Stimulated activated CD8-positive, alpha-beta memory T cell treated with anti-CD3 and anti-CD28 coated beads, Interleukin-15, amount 100 ng/mL, for 48 hours (primary cell): ENCODE measurements at regions not wholly inside any gene's neighbourhood (a gene's known extent, or its start where the extent isn't known, plus 50 kb on each side); places are given as distances from the start of the nearest gene placed in this dataset.
"Not testable (repeated sequence)": the region's sequence is repeated elsewhere in the genome, so short reads cannot be mapped to it uniquely, and the experiment has no call there.

Source experiments
- DNase-seq, 2 donors: peaks; one replicate each; pipeline ENCODE4 v3.0.0-alpha.2; 2020; ENCODE audit warnings: low read depth in 2 of 2

DNA sequence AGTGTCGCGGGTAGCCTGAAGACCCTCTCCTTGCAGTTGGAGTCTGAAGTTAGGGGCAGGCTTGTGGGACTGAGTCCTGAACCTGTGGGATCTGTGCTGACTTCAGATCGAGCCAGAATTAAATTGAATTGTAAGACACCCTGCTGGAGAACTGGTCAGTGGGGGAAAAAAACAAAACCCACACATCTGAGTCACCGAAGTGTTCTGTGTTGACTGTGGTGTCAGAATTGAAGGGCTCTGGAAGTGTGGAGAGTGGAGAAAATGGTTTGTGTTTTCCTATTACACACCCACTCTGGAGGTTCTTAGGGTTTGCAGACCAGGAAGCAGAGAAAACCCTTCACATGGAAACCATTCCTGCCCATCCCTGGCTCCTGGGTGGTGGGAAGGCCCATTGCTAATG lies 209.5 kb upstream of the GALNT2 start:
- DNase-seq: no peak

DNA sequence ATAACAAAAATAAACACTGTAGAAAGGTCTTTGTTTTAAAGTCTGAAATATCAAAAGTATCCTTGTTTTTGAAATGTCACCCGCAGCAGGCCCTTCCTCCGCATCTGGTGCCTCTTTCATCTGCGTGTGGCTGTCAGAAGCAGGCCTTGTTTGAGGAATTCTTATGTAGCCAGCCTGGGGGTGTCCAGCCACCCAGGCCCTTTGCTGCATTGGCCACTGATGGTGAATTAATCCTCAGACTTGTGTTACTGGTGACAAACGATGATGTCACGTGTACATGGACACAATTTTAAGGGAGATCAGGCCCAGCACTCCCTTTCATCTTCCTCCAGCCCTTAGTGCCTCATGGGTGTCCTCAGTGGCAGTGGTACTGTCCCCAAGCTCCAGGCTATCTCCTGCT lies 208.0 kb upstream of the GALNT2 start:
- no peak for DNase-seq

DNA sequence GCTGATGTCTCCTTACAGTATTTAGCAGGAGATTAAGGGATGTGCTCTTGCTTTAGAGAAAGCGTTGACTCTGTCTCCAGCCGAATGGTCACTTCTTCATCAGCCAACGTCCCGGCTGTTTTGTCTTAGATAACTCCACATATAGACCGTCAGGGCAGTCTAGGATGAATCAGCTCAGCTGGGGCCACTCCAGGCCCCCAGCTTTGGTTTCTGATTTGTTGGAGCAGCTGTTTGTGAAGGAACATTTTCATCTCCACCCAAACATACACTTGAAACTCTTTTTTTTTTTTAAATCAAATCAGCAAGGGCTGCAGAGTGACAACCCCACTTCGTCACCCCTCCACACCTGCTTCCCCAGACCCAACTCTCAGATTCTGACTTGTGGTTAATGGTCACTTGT lies 206.1 kb upstream of the GALNT2 start:
- no peak for DNase-seq

DNA sequence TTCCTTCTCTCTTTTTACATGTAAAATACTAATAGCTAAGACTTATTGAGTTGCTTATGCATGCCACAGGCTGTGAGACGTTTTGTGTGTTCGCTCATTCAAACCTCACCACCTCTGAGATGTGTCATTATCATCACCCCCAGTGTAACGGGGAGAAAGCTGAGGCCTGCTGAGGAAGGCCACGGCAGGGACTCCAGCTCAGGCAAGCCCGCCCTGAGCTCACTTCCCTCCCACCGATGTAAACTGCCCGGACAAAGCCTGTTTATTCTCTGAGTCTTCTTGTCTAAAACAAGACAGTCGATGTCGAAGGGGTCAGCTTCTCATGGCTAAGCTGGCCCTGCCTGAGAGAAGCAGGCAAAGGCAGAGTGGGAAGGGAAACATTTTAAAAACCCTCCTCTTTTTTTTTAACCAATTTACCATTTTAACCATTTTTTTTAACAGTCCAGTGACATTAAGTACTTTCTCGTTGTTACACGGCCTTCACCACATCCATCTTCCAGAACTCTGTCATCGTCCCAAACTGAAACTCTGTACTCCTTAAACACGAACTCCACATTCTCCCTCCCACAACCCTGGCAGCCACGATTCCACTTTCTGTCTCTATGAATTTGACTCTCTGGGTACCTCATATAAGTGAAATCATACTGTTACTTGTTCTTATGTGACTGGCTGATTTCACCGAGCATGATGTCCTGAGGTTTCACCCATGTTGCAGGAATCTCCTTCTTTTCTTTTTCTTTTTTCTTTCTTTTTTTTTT lies 204.8 kb upstream of the GALNT2 start:
- DNase-seq: no peak

DNA sequence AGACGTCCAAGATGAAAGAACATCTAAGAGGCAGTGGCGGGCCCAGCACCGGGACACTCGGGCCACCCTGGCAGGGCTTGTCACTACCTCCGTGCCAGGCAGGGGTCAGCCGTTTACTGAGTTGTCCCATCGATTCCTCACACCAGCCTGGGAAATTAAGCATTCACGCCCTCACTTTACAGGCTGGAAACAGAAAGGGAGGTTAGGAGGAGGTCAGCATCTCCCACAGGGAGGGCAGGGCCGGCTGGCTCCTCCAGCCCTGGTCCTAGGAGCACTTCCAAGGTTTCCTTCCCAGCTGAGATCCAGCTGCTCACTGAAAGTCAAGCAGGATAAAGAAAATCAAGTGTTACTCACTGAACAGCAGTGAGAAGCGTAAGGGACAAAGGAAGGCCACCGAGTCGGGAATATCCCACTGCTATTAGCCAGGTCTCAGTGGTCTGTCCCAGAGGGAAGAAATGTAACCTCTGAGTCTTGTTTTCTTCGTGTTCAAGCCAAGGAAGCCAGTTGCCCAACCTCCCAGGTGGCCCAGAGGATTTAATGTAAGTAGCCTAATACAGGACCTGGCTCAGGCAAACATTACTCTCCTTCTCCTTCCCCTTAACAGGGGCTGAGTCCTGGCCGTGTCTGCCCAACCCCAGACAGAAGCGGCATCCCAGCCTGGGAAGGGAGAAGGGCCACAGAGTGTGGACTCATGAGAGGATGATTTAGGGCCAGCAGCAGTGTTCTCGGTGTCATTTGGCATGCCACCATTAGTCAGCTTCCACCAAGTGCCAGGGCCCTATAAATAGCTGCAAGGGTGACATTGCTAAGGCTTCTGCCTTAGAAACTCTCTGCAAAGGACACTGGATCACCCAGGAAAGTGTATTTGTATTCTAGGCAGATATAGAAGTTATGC lies 203.1 kb upstream of the GALNT2 start:
- DNase-seq: no peak

DNA sequence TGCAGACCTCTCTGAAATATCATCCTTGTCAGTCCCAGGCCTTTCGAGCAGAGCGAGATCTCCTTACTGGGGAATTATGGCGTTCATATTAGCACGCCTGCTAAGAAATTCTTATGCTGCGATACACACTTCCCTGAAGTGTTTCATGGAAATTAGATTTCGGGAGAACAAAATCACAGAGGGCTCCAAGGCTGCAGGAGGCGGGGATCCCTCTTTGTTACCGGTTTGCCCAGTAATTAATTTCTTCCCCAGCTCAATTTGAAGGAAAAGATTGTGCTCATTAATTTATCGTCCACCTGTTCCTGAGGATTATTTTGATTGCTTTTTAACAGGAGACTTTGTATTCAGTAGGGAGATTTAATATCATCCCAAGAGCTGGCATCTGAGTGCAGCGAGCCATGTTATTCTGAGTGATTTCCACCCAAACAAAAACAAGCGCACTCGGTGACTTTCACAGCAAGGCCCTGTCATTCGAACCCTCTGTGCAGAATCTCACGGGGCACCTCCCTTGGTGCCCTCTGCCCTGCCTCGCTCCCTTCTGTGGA lies 202.3 kb upstream of the GALNT2 start:
- no peak for DNase-seq

DNA sequence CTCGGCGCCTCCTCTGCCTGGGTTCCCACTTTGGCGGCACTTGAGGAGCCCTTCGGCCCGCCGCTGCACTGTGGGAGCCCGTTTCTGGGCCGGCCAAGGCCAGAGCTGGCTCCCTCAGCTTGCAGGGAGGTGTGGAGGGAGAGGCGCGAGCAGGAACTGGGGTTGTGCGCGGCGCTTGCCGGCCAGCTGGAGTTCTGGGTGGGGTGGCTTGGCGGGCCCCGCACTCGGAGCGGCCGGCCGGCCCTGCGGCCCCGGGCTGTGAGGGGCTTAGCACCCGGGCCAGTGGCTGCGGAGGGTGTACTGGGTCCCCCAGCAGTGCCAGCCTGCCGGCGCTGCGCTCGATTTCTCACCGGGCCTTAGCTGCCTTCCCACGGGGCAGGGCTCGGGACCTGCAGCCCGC lies 201.7 kb upstream of the GALNT2 start:
- not testable (repeated sequence) for DNase-seq

DNA sequence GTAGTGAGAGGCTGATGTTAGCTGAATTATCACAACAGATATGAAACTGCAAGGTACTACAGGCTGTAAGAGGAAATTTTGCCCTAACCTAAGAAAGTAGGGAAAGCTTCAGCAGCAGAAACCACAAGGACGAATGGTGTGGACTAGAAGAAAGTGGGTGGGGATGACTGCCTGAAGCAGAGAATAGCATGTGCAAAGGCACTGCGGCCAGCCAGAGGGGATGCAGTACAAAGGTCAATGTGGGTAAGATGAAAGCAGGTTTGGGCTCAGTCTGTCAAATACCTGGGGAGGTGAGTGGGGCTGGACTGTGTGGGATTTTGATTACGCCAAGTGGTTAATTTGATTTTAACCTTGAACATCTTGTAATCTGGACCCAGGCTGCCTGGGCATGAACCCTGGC lies 199.3 kb upstream of the GALNT2 start:
- no peak for DNase-seq

DNA sequence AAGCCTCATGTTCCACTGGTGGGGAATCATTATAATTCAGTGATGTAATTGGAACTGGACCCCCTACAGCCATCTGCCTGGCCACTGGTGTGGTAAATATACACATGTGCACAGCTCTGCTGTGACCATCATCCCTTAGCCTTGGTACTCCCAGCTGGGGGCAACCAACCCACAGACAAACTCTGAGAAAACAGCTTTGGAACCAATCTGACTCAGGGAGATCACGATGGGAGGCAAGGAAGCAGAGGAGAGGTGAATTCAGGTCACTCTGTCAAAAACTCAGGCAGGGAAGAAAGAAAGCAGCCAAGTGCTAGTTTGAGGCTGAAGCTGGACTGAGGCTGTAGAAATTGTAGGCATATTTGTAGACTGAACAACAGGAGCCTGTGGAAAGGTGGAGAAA lies 197.8 kb upstream of the GALNT2 start:
- no peak for DNase-seq

DNA sequence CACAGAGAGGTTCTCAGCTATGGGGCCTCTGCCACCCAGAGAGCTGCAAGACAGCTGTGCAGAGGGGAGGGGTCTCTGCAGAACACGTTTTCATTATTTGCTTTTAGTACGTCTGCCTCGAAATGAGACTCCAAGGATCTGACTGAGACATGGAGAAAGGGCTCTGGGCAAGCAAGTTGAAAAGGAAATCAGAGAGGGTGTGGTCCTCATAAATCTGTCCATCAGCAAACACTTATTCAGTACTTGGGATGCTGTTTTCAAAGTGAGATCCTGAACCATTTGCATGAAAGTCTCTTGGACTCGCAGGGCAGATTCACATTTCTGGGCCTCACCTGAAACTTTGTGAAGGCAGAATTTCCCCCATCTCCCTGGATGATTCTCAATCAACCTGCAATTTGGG lies 197.4 kb upstream of the GALNT2 start:
- DNase-seq: no peak

DNA sequence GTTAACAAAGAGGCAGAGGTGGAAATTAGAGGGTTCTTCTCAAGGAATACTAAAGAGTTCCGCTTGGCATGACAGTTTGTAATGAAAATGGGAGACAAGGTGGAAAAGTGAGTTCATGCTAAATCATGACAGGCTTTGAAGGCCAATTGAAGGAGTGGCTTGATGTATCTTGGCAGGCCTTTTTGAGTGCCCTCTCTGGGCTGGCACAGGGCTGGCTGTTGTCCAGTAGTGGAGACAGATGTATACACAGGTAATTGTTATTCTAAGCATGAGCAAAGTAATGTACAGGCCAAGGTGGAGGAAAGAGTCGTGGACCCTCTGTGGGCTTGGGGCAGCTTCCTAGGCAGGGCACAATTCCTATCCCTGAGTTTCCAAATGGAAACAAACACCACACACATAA lies 196.7 kb upstream of the GALNT2 start:
- DNase-seq: no peak

DNA sequence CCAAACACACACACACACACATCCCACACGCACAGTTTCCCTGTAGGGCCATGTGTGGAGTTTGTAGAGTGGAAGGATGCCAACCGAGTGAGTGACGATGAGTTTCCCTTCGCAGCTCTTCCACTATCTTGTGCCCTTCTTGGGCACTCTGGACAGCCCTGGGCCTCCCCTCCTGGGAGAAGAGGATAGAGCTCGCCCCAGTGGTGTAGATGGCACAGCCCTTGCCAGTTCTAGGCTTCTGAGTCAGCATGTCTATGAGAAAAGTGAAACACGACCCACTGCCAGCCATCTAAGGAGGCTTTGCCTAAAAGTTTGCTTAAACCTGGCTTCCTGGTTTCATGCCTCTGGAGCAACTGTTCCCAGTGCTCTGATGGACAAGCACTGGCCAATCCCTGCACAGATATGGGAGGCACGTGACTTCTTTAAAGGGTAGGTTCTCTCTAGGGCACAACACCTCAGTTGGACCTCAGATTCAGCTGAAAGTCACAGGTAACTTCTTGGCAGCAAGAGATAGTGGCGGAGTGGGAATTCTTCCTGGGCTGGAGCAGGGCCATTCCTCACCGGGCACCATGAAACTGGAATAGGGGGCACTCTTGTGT lies 195.9 kb upstream of the GALNT2 start:
- no peak for DNase-seq

DNA sequence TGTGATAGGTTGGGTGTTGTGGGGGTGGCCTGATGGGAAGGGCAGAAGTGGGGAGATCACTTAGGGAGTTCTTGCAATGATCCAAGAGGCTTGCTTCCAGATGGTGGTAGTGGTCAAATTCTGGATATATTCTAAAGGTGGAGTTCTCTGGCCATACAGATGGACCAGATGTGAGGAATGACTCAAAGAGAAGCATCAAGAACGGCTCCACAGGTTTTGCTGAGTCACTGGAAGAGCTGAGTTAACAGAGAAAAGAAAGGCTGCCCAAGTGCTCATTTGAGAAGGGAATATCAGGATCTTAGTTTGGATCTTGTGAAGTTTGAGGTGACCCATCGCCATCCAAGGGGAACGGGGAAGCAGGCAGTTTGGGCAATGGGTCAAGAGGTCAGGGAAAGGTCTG lies 192.9 kb upstream of the GALNT2 start:
- no peak for DNase-seq

DNA sequence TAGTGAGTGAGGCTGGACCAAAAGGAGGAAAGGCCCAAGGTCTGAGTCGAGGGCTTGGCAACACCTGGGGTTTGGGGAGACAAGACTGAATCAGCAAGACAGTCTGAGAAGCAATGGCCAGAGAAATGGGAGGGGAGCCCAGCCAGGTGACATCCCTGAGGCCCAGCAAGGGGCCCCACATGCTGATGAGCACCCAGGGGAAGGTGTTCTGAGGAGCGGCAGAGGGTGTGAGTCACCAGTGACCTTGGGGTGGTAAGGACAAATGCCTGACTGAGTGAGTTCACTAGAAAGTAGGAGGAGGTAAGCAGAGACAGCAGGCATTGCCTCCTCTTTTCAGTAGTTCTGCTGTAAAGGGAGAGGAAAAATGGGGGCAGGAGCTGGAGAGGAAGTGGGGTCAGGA lies 192.4 kb upstream of the GALNT2 start:
- DNase-seq: no peak

DNA sequence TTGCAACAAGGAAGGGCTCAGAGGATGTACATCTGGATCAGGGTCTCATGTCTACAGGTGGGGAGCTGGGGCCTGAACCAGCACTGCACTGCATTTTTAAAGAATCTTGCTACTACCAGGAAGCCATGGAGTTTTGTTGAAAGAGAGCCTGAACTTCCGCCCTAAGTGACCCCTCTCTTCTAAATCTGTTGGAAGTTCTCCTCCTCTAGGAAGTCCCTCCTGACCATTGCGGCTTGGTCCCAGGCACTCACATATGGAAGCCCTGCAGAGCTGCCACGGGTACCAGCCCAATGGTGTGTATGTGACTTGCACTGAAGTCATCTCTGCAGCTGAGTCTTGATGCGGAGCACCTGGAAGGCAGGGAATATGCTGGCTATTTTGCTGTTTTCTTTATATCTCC lies 192.0 kb upstream of the GALNT2 start:
- DNase-seq: no peak

DNA sequence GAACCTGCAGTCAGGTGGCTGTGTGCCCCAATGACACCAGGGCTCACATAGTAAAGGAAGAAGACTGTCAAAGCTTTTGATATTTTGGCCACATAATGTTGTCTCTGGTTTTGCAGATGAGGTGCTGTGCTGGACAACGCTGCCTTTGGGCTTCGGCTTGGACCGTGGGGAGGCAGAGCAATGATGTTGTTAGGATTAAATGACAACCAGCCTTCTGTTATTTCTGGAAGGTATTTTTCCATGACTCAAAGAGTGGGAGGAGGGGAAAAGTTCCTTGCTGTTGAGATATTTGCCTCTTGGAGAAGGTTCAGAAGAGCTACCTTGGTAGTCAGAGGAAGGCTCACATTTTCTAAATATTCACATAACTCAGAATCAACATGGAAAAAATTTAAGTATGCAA lies 187.3 kb upstream of the GALNT2 start:
- no peak for DNase-seq

DNA sequence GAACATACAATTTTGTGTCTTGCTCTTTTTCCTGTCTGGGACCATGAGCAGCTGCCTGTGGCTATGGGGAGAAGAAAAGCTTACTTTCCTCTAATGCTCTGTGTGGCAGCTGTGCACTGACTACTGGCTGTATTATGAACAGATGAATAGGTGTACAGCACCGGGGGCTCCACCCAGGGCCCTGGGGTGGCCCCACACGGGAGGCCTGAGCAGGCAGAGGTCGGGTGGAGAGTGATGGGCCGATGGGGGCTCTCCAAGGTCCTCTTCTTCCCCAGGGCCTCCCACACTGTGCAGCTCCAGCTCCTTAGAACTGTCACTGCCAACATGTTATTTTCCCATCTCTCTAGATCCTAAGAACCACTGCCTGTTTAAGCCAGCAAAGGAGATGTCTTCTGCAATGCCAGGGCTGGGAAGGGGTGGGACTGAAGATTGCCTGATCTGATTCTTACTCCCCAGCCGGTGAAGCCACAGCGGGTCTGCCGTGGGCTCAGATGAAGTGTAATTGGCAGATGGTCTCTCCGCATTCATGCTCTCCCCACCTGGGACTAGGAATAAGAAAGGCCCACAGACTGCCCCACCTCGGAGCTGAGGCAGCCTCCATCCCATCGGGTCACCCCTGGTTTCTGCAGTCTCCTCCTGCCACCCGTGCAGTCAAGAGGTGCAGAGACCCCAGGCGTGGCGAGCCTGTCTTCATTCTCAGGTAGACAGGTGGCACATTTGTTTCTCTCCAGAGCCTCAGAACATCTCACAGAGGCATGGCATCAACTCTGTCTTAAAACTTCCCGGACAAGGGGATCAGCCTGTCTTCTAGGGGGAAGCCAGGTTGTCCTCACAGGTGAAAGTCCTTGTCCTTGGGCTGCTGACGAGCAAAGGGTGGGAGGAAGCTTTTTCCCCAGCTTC lies 186.5 kb upstream of the GALNT2 start:
- DNase-seq: no peak

DNA sequence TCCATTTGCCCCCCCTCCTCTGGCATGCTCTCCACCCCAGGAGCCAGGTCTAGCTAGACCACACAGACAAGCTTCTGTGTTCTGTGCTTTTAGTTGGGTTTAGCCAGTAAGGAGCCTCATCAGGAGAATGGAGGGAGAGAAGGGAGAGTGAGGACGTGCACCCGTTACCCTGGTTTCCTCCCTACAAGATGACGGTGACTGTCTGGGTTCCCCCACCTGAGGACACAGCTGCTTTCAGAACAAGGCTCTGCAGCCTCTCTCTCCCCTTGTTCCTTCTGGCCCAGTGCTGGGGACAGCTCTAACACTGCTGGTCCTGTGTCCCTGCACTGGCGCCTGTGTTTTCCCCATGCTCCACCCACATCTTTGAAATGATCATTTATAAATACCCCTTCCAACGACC lies 184.4 kb upstream of the GALNT2 start:
- DNase-seq: no peak

DNA sequence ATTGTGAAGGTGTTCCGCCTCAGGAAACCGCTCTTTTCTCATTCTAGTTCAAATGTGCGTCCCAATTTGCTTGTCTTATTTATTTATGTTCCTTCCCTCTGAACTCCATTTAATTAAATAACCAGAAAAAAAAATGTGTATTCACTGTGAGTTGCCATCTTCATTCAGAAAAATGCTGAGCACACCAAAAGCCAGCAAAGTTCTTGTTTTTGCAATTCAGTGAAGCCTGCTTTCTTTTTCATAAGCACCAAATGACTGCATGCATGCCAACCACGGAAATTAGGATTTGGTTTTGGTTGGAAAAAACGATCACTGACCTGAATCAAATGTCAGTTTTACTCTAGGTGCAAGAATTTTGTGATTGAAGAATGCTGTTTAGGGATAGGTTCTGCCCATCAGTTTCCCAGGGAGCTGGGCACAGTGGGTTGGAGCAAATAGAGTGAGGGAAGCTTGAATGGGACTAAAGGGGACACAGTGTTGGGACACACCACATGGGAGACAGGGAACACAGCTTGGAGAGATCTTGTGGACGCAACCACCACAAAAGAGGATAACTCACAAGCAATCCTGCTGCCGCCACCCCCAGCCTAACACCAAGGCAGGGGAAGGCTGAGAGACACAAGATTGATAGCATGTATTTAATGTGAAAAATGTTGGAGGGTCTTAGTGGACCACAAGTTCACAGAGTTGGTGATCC lies 183.4 kb upstream of the GALNT2 start:
- DNase-seq: no peak

DNA sequence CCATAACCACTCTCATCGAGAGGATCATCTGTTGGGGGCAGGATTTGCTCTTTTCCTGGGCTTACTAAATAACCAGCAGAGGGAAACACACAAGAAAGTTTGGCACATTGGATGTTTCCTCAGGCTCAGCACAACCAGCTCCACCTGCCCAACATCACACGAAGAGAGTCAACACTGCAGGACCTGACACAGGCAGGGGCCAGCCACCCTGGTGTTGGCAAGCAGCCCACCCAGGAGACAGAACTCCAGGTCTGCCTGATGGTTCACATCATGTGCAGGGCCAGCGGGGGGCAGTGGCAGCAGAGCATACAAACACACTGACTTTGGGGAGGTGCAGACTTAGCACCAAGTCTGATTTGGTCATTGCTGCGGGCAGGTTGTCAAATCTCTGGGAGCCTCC lies 182.3 kb upstream of the GALNT2 start:
- no peak for DNase-seq
